Smooth muscle cell (in vitro differentiated cells): ENCODE measurements at regions not wholly inside any gene's neighbourhood (a gene's known extent, or its start where the extent isn't known, plus 50 kb on each side); places are given as distances from the start of the nearest gene placed in this dataset.

ENCODE experiments used
- DNase-seq: peaks from one replicate; lab custom pipeline; 2025; ENCODE audit not compliant: unreplicated experiment; lab: John Stamatoyannopoulos, UW
- H2AFZ ChIP-seq: fragments of 200-600 bp; sonication (generic); 2 replicates; pipeline ENCODE4 v1.6.0; 2016; ENCODE audit warnings: antibody characterized with exemption, low read depth, mild to moderate bottlenecking
- H3F3A ChIP-seq: fragments of 200-600 bp; sonication (generic); 2 replicates; pipeline ENCODE4 v1.6.0; 2017; ENCODE audit warnings: antibody characterized with exemption, low read depth
- H3K27ac ChIP-seq: fragments of 200-600 bp; sonication (generic); 2 replicates; pipeline ENCODE4 v1.5.1; 2016; ENCODE audit warnings: low read depth, mild to moderate bottlenecking
- H3K27me3 ChIP-seq: fragments of 200-600 bp; sonication (generic); 2 replicates; pipeline ENCODE4 v1.6.1; 2016; ENCODE audit warnings: low read depth, mild to moderate bottlenecking
- H3K36me3 ChIP-seq: fragments of 200-600 bp; sonication (generic); 2 replicates; pipeline ENCODE4 v1.5.1; 2016; ENCODE audit warnings: low read depth
- H3K4me1 ChIP-seq: fragments of 200-600 bp; sonication (generic); 2 replicates; pipeline ENCODE4 v1.5.1; 2016; ENCODE audit warnings: low read depth
- H3K4me2 ChIP-seq: fragments of 200-600 bp; sonication (generic); 2 replicates; pipeline ENCODE4 v1.6.0; 2016; ENCODE audit warnings: mild to moderate bottlenecking
- H3K4me3 ChIP-seq: fragments of 200-600 bp; sonication (generic); 2 replicates; pipeline ENCODE4 v1.5.1; 2016; ENCODE audit warnings: mild to moderate bottlenecking
- H3K79me2 ChIP-seq: fragments of 200-600 bp; sonication (generic); 2 replicates; pipeline ENCODE4 v1.6.0; 2016; ENCODE audit warnings: low read depth, mild to moderate bottlenecking
- H3K9ac ChIP-seq: fragments of 200-600 bp; sonication (generic); 2 replicates; pipeline ENCODE4 v1.6.0; 2016; ENCODE audit warnings: low read depth
- H3K9me3 ChIP-seq: fragments of 200-600 bp; sonication (generic); replicated peaks from 2 replicates; pipeline ENCODE4 v1.5.1; 2016; ENCODE audit warnings: low read depth
- H4K20me1 ChIP-seq: fragments of 200-600 bp; sonication (generic); 2 replicates; pipeline ENCODE4 v1.6.0; 2016; ENCODE audit warnings: low read depth
- WGBS: methylation state at CpG from one replicate; pipeline ENCODE4 v1.1.7; 2016; ENCODE audit warnings: low lambda C conversion rate; 5-methylcytosine and 5-hydroxymethylcytosine counted together
- TF ChIP-seq, protein P1 (sequence below): fragments of 200-600 bp; sonication (generic); IDR thresholded peaks from 2 replicates; pipeline ENCODE4 v1.5.1; 2017; ENCODE audit warnings: borderline replicate concordance, mild to moderate bottlenecking, antibody characterized with exemption; ENCODE audit not compliant: insufficient read depth, poor library complexity, severe bottlenecking

DNA sequence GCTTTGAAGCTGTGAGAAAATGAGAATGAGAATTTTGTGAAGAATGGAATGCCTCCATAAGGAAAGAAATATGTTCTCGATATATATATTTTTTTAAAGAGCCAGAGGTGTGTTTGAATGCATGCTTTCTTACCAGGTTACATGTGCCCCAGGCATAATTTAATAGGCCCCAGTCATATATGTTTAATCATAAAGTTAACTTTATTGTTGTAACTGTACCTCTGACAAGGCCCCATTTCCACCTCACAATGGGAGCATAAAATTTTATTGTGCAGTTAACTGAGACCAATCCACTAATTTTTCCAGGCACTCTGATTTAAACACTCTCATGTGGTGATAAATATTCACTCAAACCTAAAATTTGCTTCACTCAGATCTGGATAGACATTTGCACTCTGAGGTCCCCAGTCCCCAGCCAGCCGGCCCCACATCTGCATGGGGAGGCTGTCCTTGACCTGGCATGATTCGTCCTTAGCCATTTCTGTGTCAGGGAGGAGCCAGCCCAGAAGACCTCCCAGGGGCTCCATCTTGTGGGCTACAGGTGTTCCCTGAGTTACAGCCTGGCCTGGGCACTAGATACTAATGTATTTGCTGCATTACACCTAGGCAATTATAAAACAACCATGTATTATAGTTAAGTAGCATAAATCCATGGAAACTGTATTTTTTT is 245.8 kb downstream of the MTRR start:
- H3K9me3 ChIP-seq = no peaks in the 10 kb centered on the region
- WGBS = 82% methylated on average over 3 of the region's 3 CpGs
- DNase-seq = no peak
- no peaks in the 10 kb centered on the region for H4K20me1 ChIP-seq
- H3K9ac ChIP-seq = no peak overlapping the region
- H3K4me1 ChIP-seq = no peaks in the 10 kb centered on the region
- no peaks in the 10 kb centered on the region for H3K79me2 ChIP-seq
- no peak overlapping the region for H3K4me3 ChIP-seq
- no peak overlapping the region for H2AFZ ChIP-seq
- H3K36me3 ChIP-seq = no peaks in the 10 kb centered on the region
- H3F3A ChIP-seq = no peaks in the 10 kb centered on the region
- TF ChIP-seq, protein P1, sequence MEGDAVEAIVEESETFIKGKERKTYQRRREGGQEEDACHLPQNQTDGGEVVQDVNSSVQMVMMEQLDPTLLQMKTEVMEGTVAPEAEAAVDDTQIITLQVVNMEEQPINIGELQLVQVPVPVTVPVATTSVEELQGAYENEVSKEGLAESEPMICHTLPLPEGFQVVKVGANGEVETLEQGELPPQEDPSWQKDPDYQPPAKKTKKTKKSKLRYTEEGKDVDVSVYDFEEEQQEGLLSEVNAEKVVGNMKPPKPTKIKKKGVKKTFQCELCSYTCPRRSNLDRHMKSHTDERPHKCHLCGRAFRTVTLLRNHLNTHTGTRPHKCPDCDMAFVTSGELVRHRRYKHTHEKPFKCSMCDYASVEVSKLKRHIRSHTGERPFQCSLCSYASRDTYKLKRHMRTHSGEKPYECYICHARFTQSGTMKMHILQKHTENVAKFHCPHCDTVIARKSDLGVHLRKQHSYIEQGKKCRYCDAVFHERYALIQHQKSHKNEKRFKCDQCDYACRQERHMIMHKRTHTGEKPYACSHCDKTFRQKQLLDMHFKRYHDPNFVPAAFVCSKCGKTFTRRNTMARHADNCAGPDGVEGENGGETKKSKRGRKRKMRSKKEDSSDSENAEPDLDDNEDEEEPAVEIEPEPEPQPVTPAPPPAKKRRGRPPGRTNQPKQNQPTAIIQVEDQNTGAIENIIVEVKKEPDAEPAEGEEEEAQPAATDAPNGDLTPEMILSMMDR = no peak
- H3K4me2 ChIP-seq = no peak overlapping the region
- no peaks in the 10 kb centered on the region for H3K27me3 ChIP-seq
- H3K27ac ChIP-seq = no peak overlapping the region

DNA sequence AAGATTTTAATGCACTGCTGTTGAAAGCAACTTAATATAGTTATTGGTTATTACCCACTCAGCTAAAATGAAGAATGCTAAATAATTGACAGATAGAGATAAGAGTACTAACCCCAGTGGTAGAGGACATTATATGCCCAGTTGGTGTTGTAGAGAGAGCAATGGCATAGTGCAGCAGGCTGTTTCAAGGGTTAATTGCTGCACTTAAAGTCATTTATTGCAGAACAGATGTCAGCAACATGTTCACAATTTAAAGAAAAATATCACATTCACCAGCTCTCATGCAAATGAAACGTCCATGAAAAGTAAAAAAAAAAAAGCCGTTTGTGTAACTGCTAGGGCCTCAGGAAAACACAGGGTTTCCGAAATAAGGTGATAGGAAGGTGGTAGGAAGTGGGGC is 254.6 kb downstream of the MTRR start:
- Histone ChIP-seq H3K27me3 (no peaks in the 10 kb centered on the region), H3K4me3 (no peak overlapping the region), H3K36me3 (no peaks in the 10 kb centered on the region), H3K9me3 (no peaks in the 10 kb centered on the region), H3K9ac (no peak overlapping the region), H2AFZ (no peak overlapping the region), H3K27ac (no peak overlapping the region), H3F3A (no peaks in the 10 kb centered on the region), H3K4me2 (no peak overlapping the region), H3K79me2 (no peaks in the 10 kb centered on the region), H4K20me1 (no peaks in the 10 kb centered on the region), H3K4me1 (no peaks in the 10 kb centered on the region)
- DNase-seq = no peak
- WGBS = 62% methylated on average over 3 of the region's 3 CpGs
- TF ChIP-seq, protein P1 = no peak

DNA sequence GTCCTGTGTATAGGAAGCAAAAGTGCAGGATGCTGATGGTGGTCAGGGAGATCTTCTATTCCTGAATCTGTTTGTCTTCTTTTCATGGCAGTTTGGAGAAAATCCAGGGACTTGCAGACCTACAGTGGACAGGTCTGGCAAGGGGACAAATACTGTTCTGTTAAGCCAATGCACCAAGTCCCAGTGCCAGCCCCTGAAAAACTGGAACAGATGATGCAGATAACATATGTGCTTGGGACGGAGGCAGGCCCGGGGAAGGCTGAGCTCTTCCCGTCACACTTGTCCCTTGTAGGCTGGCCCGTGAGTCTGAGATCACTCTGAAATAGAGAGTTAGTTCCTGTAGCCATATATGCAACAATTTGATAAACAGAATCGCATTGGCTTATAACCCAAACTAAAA is 265.7 kb downstream of the MTRR start:
- Histone ChIP-seq H3K27ac (no peak overlapping the region), H3K36me3 (no peaks in the 10 kb centered on the region), H3F3A (no peaks in the 10 kb centered on the region), H3K4me3 (no peak overlapping the region), H4K20me1 (no peaks in the 10 kb centered on the region), H3K9me3 (no peaks in the 10 kb centered on the region), H3K79me2 (no peaks in the 10 kb centered on the region), H3K9ac (no peak overlapping the region), H3K4me1 (no peaks in the 10 kb centered on the region), H3K27me3 (no peaks in the 10 kb centered on the region), H2AFZ (no peak overlapping the region), H3K4me2 (no peak overlapping the region)
- TF ChIP-seq, protein P1 = no peak
- 89% methylated on average over 5 of the region's 5 CpGs for WGBS
- no peak for DNase-seq

DNA sequence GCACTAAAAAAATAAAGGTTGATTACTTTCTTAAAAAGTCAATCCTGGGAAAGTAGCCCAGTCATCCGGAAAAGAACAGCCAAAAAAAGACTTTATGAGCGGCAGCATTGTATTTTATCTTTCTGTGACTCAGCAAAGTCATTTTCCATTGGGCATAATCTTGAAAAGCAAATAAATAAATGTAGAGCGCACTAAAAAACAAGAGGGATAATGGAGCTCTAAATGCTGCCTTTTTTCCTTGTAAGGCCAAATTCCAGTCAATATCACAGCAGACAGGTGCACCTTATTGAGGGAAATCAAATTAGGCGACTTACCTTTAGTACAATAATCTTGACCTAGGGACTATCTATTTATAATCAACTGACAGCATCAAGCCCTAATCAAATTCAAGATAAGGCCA is 266.8 kb downstream of the MTRR start:
- Histone ChIP-seq H4K20me1 (no peaks in the 10 kb centered on the region), H3K4me3 (no peak overlapping the region), H3K79me2 (no peaks in the 10 kb centered on the region), H3K4me2 (no peak overlapping the region), H3K9ac (no peak overlapping the region), H3F3A (no peaks in the 10 kb centered on the region), H3K4me1 (no peaks in the 10 kb centered on the region), H3K36me3 (no peaks in the 10 kb centered on the region), H2AFZ (no peak overlapping the region), H3K9me3 (no peaks in the 10 kb centered on the region), H3K27me3 (no peaks in the 10 kb centered on the region), H3K27ac (no peak overlapping the region)
- no peak for DNase-seq
- WGBS = 82% methylated on average over 4 of the region's 4 CpGs
- TF ChIP-seq, protein P1 = no peak
